A204.1 (cell line): ENCODE measurements at regions not wholly inside any gene's neighbourhood (a gene's known extent, or its start where the extent isn't known, plus 50 kb on each side); places are given as distances from the start of the nearest gene placed in this dataset.

ENCODE experiments used
- FAIRE-seq: peaks from 2 replicates; lab custom pipeline; 2012; peaks lifted over from hg19 to GRCh38; lab: Jason Lieb, UNC

GRCh38 chr7:46982928-46983327 is 599.0 kb downstream of the TNS3 start:
- no peak for FAIRE-seq

- no peak for FAIRE-seq
Observed at GRCh38 chr7:46979439-46979838, 602.5 kb downstream of the TNS3 start.

- no peak for FAIRE-seq
Observed at GRCh38 chr7:46975493-46975892, 606.4 kb downstream of the TNS3 start.

GRCh38 chr7:46972205-46972604 is 609.7 kb downstream of the TNS3 start:
- no peak for FAIRE-seq

GRCh38 chr7:46970476-46970875 is 611.4 kb downstream of the TNS3 start:
- no peak for FAIRE-seq

- no peak for FAIRE-seq
Observed at GRCh38 chr7:46970131-46970430, 611.8 kb downstream of the TNS3 start.

- no peak for FAIRE-seq
Observed at GRCh38 chr7:46969303-46970130, 612.4 kb downstream of the TNS3 start.

GRCh38 chr7:46968003-46968402 is 613.9 kb downstream of the TNS3 start:
- FAIRE-seq: no peak

GRCh38 chr7:46963719-46964118 is 618.2 kb downstream of the TNS3 start:
- no peak for FAIRE-seq

GRCh38 chr7:46960970-46961369 is 620.9 kb downstream of the TNS3 start:
- FAIRE-seq: no peak

- no peak for FAIRE-seq
Observed at GRCh38 chr7:46957195-46957594, 624.7 kb downstream of the TNS3 start.

GRCh38 chr7:46955531-46955930 is 626.4 kb downstream of the TNS3 start:
- no peak for FAIRE-seq

- no peak for FAIRE-seq
Observed at GRCh38 chr7:46954181-46954580, 627.7 kb downstream of the TNS3 start.

- FAIRE-seq: no peak
Observed at GRCh38 chr7:46953008-46953407, 628.9 kb downstream of the TNS3 start.

GRCh38 chr7:46949270-46949931 is 632.5 kb downstream of the TNS3 start:
- FAIRE-seq: no peak

GRCh38 chr7:46948716-46949115 is 633.2 kb downstream of the TNS3 start:
- FAIRE-seq: no peak

GRCh38 chr7:46945328-46945727 is 636.6 kb downstream of the TNS3 start:
- no peak for FAIRE-seq

- FAIRE-seq: no peak
Observed at GRCh38 chr7:46943996-46944395, 637.9 kb downstream of the TNS3 start.

- FAIRE-seq: no peak
Observed at GRCh38 chr7:46942574-46942973, 639.3 kb downstream of the TNS3 start.

GRCh38 chr7:46940178-46940577 is 641.7 kb downstream of the TNS3 start:
- FAIRE-seq: no peak

- FAIRE-seq: no peak
Observed at GRCh38 chr7:46939558-46939957, 642.4 kb downstream of the TNS3 start.

GRCh38 chr7:46939089-46939488 is 642.8 kb downstream of the TNS3 start:
- no peak for FAIRE-seq

GRCh38 chr7:46937826-46938225 is 644.1 kb downstream of the TNS3 start:
- no peak for FAIRE-seq

GRCh38 chr7:46934198-46934825 is 647.6 kb downstream of the TNS3 start:
- FAIRE-seq: no peak
